Anterior cingulate cortex (tissue), 58 donors: ENCODE measurements at regions not wholly inside any gene's neighbourhood (a gene's known extent, or its start where the extent isn't known, plus 50 kb on each side); places are given as distances from the start of the nearest gene placed in this dataset.

Experiments used
- DNase-seq, 58 donors: peaks; one replicate each; lab custom pipeline; 2025; lab: John Stamatoyannopoulos, UW

DNA sequence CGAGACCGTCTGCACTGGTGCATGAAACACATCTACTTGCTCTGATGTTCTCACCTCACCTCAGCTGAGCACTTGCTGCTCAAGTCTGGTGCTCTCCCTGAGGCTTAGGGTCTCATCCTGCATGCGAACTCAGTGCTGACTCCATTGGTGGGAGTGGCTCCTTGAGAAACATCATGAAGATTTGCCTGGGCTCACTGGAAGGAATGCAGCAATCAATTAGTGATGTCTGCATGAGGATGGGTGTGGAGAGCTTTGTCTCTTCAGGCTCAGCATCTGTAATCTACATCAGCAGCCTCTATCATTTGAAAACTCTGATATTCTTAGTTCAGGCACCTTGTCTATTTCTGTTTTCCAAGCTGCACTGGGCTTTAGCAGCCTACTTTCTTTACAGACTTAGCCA, 204.4 kb downstream of the IRF8 start:
- DNase-seq = no peak

DNA sequence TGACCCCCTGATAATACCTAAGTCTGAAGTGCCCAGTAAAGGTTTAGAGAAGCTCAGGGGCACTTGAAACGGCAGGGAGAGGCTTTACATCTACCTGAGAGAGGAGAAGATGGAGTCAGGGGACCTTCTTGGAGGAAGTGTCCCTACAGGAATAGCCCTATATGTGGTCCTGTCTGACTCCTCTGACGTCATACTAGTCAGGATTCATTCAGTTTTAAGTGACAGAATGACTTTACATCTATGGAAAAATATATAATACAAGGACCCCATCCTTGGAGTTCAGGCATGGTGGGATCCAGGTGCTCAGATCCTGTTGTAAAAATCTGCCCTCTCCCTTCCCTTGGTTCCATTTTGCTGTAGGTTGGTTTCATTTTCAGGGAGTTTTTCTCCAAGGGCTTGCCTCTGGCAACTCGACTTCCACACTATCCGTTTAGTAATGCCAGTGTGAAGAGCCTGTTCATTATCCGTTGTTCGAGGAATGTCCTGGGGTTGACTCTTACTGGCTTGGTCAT, 205.6 kb downstream of the IRF8 start:
- DNase-seq = no peak

DNA sequence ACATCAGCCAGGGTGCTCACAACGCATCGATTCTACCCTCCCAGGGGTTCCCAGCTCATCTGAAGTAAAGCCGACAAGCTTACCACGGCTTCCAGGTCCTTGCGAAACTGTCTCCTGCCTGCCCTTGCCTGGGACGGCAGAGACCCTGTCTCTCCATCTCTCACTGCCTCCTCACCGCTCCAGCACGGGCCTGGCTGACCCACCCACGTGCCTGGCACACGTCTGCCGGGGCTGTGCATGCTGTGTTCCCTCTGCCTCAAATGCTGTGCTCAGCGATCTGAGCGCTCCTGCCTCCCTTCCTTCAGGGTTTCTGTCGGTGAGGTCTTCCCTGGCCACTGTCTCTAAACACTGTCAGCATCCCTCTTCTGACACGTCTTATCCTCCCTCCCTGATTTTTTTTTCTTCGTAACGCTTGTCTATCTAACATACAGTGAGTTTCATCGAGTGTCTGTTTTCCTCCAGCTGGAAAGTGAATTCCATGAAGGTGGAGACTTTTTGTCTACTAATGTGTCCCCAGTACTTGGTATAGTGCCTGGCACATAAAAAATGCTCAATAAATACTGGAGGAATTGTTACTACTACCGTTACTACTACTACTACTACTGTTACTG, 208.4 kb downstream of the IRF8 start:
- DNase-seq = no peak

DNA sequence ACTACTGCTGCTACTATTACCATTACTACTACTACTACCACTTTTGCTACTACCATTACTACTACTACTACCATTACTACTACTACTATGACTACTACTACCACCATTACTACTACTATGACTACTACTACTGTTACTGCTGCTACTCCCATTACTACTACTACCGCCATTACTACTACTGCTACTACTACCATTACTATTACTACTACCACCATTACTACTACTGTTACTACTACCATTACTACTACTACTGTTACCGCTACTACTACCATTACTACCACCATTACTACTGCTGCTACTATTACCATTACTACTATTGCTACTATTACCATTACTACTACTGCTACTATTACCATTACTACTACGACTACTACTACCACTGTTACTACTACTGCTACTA, 209.1 kb downstream of the IRF8 start:
- no peak for DNase-seq

DNA sequence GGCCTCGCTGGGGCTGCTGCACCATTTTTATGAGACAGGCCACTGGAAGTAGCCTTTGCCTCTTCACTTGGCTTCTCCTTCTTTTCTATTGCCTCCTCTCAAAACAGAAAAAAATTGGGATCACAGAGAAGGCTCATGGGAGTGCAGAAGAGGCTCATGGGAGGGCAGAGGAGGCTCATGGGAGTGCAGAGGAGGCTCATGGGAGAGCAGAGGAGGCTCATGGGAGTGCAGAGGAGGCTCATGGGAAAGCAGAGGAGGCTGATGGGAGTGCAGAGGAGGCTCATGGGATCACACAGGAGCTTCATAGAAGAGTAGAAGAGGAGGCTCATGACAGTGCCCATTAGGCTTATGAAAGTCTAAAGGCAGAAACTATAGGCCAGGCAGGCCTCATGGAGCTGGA, 211.2 kb downstream of the IRF8 start:
- no peak for DNase-seq

DNA sequence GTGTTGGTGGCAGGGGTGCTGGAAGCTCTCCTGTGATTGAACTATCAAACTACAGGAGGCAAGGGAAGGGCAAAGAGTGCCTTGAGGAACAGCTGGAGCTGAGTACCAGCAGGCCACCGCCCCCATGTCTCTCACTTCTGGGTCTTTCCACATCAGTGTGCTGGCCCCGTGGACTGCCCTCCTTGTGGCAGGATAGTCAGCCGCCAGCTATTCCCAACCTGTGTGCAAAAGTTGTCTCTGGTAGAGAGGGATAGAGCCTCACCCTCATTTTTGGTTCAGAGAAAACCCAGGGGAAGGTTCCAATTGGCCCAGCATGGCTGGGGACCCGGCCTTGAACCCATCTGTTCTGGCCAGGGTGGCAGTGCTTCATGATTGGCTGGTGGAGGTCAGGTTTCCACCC, 211.8 kb downstream of the IRF8 start:
- no peak for DNase-seq

DNA sequence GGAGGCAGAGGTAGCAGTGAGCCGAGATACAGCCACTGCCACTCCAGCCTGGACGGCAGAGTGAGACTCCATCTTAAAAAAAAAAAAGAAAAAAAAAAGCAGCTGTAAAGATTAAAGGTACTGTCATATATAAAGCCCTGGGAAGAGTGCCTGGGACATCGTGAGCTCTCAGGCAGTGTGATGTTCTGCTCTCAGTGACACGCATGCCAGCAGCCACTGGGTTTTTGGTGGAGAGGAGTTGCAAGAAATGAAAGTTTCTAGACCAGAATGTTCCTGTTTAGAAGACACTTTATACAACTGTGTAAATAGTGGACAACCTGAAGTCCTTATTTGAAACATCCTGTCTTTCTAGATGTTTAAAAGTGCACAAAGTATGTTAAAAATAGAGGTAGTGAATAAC, 213.2 kb downstream of the IRF8 start:
- no peak for DNase-seq

- DNase-seq = no peak
Observed at GRCh38 chr16:86117235-86117634, 218.3 kb downstream of the IRF8 start.

DNA sequence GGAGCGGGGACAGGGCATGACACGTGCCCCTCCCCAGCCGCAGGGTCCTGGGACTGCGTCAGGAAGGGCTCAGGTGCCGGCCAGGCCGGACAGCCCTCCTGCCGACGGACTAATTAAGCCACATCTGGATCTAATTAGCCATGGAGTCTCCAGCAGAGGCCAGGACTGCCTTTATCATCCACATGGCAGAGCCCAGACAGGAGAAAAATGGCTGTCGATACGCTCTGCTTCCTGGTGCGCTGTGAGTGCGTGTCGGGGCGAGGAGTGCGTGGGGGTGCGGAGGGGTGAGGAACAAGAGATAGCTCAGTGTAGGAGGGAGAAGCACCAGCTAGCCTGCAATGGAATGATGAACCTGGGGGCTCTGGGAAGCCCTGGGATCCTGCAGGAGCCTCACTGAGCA, 218.8 kb downstream of the IRF8 start:
- no peak for DNase-seq

- no peak for DNase-seq
Observed at GRCh38 chr16:86118467-86119307, 219.7 kb downstream of the IRF8 start.

DNA sequence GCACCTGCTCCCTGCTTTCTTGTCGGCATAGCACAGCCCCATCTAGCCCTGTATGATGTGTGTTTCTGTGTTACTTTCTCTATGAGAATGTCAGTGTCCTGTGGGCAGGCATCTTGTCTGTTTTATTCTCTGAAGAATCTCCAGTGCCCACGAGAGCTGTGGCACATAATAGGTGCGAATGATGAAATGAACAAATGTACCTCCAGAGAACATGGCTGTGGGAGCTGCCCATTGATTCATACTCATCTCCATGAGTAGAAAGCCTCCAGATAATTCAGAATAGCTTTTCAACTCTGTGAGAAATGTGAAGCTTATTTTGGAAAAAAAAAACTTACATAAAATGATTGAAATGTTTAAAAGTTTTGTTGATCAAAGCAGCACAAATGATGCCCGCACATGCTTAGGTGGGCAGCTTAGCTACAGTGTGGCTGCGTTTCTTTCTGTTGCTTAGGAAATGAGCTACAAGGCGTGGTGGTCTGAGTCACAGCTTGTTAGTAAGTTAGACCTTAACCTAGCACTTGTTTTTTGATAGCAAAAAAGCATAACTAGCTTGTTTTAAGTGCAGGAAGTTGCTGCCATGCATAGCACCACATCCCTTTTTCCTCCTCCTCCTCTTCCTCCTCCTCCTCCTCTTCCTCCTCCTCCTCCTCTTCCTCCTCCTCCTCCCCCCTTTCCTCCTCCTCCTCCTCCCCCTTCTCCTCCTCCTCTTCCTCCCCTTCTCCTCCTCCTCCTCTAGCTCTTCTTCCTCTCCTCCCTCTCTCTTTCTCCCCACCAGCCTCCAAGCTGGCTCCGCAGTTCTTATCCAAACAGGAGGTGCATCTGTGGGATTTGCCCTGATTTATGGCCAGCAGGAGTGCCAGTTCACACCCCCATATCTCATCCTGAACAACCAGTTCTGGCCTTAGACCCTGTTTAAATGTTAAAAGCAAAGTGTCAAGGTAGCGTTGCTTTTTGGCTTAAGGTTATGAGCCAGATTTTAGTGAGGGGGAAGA, 221.5 kb downstream of the IRF8 start:
- DNase-seq = no peak

DNA sequence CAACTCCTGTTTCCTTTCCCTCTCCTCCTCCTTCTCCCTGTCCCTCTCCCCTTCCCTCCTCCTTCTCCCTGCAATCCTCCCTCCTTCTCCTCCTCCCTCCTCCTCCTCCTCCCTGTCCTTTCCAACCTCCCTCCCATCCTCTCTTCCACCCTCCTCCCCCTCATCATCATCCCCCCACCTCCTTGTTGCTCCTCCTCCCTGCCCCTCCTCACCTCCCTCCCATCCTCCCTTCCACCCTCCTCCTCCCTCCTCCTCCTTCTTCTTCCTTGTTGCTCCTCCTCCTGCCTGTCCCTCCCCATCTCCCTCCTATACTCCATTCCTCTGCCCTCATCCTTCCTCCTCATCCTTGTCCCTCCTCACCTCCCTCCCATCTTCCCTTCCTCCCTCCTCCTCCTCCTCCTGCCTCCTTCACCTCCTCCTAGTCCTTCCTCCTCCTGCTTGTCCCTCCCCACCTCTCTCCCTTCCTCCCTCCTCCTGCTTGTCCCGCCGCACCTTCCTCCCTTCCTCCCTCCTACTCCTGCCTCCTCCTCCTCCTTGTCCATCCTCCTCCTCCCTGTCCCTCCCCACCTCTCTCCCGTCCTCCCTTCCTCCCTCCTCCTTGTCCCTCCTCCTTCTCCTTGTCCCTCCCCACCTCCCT, 222.5 kb downstream of the IRF8 start:
- no peak for DNase-seq

DNA sequence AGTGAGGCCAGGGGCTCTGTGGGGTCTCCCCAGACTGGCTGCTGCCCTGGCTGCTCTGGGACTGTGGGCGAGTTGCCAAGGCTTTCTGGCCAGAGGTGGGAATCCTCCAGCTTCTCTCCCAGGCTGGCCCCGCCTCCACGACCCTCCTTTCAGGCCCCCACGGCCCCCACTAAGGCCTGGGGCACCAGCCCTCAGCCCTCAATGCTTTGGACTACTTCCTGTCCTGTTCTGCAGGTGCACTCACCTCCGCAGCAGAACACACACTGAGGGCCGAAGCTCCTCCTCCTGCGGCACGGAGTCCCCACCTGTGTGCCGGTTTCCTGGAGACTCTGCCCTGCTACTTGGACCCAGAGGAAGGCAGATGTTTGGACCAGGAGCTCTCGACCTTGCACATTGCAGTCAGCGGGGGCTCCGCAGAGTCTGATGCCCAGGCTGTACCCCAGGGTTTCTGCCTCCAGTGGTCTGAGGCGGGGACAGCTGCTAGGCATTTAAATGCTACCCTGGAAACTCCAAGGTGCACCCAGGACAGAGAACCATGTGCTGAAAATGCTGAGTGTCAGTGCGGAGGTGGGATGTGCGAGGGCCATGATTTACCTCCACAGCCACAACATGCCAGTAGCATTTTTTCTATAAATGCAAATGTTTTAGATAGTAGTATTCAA, 223.8 kb downstream of the IRF8 start:
- no peak for DNase-seq

DNA sequence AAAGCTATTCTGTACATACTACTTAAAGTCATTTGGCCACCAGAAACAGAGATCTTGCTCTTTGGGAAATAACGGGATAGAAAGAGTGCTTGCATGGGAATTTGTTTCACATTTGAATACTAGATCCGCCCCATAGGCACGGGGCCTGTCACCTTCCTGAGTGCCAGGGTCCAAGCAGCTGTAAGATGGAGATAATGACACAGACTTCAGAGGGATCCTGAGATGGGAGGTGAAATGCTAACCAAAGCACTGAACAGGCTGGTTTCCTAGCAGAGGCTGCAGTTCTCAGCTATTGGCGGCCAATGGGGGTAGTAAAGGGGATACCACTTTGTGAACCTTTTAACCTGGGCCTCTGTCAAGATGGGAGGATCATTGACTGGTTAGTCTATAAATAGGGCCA, 225.4 kb downstream of the IRF8 start:
- DNase-seq = no peak

GRCh38 chr16:86126891-86127290, 227.9 kb downstream of the IRF8 start:
- no peak for DNase-seq

DNA sequence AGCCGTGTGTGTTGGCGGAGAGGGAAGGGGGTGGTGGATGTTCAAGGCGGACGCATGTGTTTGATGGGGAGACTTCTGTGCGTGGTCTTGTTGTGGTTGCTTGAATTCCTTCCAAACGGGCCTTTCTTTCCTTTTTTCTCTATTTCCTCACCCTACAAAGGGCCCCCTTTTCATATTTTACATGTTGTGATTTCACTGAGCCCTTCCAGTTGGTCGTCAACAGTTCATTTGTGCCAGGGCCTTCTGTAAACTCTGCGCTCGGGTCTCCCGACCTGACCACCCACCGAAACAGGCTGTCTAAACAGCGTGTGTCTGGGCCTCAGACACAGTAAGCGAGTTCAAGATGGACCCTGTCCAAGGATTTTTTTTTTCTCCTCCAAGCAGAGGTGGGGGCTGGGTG, 228.4 kb downstream of the IRF8 start:
- DNase-seq = no peak

GRCh38 chr16:86128246-86128645, 229.3 kb downstream of the IRF8 start:
- no peak for DNase-seq

DNA sequence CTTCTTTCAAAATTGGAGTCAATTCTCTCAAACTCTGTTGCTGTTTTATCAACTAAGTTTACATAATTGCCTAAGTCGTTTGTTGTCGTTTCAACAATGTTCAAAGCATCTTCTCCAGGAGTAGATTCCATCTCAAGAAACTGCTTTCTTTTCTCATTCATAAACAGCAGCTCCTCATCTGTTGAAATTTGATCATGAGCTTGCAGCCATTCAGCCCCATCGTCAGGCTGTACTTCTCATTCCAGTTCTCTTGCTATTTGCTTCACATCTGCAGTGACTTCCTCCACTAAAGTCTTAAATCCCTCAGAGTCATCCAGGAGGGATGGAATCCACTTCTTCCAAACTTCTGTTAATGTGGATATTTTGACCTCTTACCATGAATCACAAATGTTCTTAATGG, 230.6 kb downstream of the IRF8 start:
- DNase-seq = no peak

DNA sequence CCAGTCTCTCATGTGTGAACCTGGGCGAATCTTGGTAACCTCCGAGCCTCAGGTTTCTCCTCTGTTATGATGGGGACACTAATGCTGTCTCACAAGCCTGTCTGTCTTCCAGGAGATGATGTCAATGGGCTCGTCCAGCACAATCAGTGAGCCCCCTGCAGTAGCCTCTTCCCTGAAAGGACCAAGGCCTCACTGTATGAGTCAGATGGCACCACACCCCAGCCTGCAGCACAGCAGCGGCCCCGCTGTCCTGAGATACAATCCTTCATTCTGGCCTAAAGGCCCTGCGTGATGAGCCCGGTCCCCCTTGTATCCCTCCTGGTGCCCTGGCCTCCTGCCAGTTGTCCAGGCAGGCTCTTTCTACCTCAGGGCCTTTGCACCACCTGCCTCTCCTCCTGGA, 234.4 kb downstream of the IRF8 start:
- DNase-seq = no peak

DNA sequence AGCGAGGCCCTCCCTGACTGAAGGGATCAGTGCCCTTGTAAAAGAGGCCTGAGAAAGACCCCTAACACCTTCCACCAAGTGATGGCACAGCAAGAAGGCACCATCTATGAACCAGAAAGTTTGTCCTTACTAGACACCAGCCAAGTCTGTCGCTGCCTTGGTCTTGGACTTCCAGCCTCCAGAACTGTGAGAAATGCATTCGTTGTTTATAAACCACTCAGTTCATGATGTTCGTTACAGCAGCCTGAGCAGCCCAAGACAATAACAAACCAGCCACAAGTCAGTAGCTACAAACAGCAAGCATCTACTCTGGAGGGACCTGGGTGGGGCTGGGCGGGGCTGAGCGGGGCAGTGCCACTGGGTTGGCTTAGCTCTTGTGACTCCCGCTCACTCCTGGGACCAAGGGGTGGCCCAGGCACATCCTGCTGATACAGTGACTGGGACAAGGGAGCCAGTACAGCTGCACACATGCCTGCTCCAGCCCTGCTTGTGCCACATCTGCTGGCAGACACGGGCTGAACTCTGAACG, 234.9 kb downstream of the IRF8 start:
- no peak for DNase-seq
